HFF-Myc (cell line): ENCODE measurements at regions not wholly inside any gene's neighbourhood (a gene's known extent, or its start where the extent isn't known, plus 50 kb on each side); places are given as distances from the start of the nearest gene placed in this dataset.

ENCODE experiments used
- DNase-seq: peaks from one replicate; pipeline ENCODE4 v3.0.0-alpha.2; 2011; ENCODE audit warnings: low read depth; ENCODE audit errors: extremely low read depth
- H3K4me3 ChIP-seq: replicated peaks from 2 replicates; pipeline ENCODE4 v1.5.1; 2011; ENCODE audit warnings: low read depth, mild to moderate bottlenecking, control low read depth, low read length
- CTCF ChIP-seq: IDR thresholded peaks from 2 replicates; pipeline ENCODE4 v1.5.1; 2012; ENCODE audit warnings: mild to moderate bottlenecking, low read depth, low read length, control low read depth; ENCODE audit errors: missing control alignments

GRCh38 chr11:70758206-70758605 lies 359.9 kb downstream of the CTTN start:
- no peak for TF ChIP-seq CTCF
- H3K4me3 ChIP-seq: no peak overlapping the region
- DNase-seq: no peak

GRCh38 chr11:70759846-70760245 lies 361.5 kb downstream of the CTTN start:
- TF ChIP-seq CTCF: no peak
- no peak overlapping the region for H3K4me3 ChIP-seq
- no peak for DNase-seq

DNA sequence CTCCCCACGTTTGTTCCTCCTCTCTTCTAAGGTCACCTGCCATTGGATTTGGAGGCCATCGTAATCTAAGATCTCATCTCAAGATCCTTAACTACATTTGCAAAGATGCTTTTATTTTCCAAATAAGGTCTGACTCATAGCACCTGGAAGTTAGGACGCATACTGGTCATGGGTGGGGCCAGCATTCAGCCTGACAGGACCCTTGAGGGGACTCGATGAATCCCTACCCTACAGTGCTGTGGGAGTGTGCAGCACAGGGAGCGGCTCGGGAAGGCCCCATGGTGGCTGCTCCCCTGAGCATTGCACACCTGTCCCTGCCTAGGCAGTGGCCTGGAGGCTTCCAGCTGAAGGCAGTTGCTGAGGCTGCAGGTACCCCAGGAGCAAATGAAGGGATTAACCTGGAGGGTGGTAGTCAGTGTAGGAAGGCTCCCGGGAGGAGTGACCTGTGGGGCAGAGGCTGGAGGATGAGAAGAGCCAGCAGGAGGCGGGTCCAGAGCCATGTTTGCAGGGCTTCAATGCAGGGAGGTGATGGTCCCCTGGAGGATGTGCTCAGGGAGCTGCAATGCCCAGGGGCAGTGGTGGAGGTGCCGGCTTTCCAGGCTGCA lies 362.2 kb downstream of the CTTN start:
- DNase-seq: no peak
- H3K4me3 ChIP-seq: no peak overlapping the region
- no peak for TF ChIP-seq CTCF

- DNase-seq: no peak
- H3K4me3 ChIP-seq: no peak overlapping the region
- TF ChIP-seq CTCF: no peak
Measured at GRCh38 chr11:70761094-70761907, 363.0 kb downstream of the CTTN start.

GRCh38 chr11:70761908-70762337 lies 363.6 kb downstream of the CTTN start:
- no peak for TF ChIP-seq CTCF
- DNase-seq: no peak
- H3K4me3 ChIP-seq: no peak overlapping the region

GRCh38 chr11:70762810-70763209 lies 364.5 kb downstream of the CTTN start:
- TF ChIP-seq CTCF: no peak
- DNase-seq: no peak
- no peak overlapping the region for H3K4me3 ChIP-seq
